ELR (cell line): ENCODE measurements at regions not wholly inside any gene's neighbourhood (a gene's known extent, or its start where the extent isn't known, plus 50 kb on each side); places are given as distances from the start of the nearest gene placed in this dataset.
A peak's percentile ranks its signal among the peaks of the same experiment; 100 is the strongest.

Source experiments
- DNase-seq: peaks from one replicate; pipeline ENCODE4 v3.0.0-alpha.2; 2015; ENCODE audit warnings: low read depth

DNA sequence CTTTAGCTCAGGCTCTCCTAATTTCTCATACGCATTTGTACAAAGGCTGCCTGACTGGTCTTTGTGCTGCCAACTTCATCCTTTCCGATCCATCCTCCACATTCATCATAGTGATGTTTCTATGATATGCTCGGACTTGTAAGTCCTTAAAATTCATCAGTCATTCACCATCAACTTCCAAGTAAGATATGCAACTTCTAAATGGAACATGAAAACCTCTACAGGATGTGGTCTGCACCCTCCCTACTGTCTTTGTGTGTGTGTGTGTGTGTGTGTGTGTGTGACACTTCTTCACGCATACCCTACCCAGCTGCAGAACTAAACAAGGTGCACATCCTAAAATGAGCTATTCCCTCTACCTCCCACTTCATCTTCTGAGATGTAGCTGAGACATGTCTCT lies 397.9 kb upstream of the NR5A2 start:
- DNase-seq = no peak

DNA sequence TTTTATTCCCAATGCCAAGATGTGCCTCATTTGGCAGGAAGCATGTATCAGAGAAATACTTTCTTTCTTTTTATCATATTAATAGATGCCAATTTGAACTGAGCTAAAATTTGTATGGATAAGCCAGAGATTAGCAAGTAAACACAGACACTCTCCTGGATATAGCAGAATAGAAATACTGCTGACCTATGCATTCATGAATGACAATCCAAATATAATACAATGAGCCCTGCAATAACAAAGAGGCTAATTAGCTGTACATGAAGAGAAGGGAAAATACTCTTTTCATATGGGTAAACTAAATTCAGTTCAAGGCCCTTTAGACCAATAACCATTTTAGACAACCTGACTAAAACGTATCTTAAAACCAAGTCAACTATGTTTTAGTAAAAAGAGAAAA lies 388.1 kb upstream of the NR5A2 start:
- DNase-seq = no peak

DNA sequence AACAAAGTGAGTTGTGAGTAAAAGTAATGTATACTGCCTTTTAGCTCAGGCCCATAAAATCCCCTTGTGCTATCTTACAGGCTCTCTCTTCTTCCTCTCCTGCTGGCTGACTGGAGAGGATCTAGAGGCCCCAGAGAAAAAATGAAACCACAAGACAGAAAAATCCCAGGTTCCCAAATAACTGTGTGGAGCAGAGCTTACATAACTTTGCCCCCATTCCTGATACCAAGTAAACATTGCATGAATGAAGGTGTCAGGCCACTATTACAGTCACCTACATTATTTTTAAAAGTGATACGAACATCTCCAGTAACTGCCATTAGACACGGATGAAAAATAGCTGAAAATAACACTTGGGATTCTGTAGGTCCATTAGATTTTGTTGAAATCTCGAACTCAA lies 386.0 kb upstream of the NR5A2 start:
- no peak for DNase-seq

DNA sequence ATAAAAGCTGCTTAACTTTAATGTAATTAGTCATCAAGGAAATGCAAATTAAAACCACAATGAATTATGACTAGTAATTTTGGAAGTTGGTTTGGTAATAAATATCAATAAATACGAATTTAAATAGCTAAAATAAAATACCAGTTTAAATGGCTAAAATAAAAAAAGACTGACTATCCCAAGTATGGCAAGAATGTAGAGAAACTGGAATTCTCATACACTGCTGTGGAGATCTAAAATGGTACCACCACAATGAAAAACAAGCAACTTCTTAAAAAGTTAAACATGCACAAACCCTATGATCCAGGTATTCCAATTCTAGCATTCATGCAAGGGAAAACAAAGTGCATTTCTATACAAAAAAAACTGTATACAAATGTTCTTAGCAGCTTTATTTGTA lies 382.6 kb upstream of the NR5A2 start:
- no peak for DNase-seq

DNA sequence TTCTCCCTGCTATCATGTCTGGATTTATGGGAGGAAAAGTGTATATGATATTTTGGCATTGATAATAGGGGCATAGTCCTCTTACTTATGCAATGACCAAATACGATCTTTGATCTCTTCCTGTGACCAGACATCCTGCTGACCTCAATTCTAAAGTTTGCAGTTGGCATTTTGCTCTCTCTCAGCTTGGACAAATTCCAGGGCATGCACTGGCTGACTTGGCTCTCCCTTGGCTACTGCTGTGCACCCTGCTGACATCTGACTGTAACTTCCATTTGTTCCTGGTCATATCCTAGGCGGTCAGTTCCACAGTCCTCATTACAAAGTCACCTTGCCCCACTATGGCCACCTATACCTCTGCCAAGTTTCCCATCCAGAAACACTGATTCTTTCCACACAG lies 380.7 kb upstream of the NR5A2 start:
- DNase-seq = no peak

DNA sequence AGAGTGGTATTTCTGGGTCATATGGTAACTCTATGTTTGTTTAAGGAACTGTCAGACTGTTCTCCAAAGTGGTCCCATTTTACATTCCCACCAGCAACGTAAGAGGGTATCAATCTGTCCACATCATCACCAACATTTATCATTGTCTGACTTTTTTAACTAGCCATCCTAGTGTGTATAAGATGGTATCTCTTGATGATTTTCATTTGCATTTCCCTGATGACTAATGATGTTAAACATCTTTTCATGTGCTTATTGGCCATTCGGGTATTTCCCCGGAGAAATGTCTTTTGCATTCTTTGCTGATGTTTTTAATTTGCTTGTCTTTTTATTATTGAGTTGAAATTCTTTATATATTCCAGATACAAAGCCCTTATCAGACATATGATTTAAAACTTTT lies 370.1 kb upstream of the NR5A2 start:
- peak; percentile 49 for DNase-seq

DNA sequence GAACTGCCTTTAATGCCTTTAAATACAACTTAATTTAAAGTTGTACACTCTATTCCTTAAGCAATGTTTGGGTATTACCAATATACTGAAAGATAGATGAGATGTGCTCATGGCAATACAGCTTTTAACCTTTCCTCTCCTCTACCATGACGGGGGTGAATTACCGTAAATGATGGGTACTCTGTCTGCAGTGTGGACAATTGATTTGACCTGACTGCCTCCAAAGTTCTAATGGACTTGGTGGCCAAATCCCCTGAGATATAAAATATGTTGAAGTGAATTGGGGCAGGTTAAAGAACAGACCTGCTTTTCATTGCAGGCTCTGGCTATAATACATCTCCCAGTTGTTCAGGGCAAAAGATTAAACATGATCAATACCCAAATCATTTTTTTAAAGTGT lies 367.4 kb upstream of the NR5A2 start:
- no peak for DNase-seq

DNA sequence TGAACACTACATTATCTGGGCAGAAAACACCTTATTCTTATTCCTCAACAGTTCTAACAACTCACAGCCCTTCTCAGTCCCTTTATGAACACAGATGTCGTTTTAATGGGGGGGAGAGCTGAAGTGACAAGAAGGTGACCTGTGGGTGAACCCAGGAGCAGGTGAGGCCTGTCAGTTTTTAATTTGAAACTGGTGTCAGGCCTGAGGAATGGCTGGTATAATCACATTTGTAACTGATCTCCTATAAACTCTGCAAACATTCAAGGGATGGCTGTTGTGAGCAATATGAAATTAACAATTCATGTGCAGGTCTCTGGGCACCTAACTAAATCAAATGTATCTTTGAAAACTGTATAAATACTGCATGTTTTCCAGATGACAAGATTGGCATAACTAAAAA lies 362.1 kb upstream of the NR5A2 start:
- DNase-seq = no peak

DNA sequence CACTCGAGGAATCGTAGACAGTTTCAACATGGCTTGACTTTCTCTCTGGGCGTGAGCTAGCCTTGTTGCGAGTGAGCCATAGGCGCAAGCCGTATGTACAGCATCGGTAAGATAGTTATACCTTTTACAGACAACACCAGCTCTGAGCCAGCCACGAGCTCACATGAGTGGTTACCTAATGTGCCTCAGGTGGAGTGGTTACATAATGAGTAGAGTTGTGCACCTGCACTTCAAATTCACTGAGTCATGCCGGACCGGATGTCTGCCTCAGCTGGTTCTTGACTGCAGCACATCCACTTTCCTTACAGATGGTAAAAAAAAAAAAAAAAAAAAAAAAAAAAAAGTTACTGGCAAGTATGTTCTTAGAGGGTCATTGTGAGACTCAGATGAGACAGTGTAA lies 360.4 kb upstream of the NR5A2 start:
- no peak for DNase-seq

DNA sequence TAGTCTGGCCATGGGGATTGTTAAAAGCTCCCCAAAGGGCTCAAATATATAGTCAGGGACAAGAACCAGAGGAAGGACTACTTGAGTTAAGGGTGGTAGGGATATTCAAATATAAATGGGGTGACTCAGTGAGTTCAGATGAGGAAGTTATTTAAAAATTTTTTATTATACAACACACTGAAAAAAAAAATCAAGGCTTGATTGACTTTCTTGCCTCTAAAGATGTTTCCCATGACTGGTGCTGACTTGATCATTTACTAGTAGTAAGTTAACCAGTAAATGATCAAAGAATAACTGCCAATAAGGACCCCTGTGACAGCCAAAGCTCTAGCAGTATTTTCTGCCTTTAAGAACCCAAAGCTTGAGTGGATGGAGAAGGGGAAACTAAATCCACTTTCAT lies 357.6 kb upstream of the NR5A2 start:
- no peak for DNase-seq

DNA sequence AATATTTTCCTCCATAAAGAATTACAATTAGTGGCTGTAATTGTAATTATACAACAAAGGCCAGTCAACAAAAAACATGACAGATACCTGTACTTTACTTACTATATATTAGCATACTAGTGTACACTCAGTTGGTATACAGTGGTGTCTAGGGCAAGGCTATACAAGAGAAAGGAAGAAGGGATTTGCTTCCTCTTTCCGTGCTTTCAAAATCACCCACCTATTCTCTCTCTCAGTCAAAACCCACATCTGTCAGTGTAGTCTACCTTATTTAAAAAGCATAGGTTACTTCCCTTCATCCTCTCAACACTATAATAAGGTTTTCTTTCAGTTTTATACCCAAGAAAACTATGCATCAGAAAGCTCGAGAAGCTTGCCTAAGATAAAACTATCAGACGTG lies 355.8 kb upstream of the NR5A2 start:
- DNase-seq = no peak

DNA sequence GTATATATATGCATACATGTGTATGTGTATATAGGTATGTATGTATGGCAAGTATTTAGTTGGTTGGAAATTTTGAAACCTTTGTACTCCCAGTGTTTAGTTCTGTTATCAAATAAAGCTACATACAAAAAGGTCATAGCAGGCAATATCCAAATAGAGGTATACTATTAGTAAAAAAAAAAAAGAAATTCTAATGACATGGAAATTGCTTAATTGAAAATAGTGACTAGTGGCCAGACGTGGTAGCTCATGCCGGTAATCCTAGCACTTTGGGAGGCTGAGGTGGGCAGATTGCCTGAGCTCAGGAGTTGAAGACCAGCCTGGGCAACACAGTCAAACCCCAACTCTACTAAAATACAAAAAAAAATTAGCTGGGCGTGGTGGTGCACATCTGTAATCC lies 351.6 kb upstream of the NR5A2 start:
- DNase-seq = no peak

DNA sequence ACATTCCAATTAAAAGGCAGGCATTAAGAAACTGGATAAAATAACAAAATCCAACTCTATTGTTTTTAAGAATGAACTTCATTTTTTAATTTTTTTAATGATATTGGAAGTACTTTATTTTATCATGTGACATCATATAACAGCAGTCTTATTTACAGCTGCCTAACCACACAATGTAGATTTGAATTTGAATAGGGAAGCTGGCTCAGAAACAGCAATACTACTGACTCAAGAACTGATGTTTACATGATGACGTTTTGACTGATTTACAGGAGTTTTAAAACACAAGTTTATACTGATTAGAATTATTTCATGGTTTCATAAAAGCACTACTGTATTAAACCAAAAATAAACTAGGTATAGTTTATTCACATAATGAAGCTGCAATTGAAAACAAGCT lies 348.7 kb upstream of the NR5A2 start:
- DNase-seq = no peak

DNA sequence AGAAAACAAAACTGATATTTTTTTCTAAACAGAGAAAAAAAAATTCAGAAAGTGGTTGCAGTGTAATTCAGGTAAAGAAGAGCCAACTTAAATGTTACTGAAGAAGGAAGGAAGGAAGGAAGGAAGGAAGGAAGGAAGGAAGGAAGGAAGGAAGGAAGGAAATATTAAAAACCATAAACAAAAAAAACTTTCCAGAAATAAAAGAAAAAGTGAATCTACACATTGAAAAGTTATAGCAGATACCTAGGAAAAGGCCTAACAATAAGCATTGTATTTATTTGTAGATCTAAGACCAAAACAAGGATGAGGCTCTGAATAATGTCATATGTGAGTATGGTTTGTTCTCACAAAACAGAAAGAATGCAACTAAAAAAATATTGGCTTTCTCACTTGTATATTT lies 345.4 kb upstream of the NR5A2 start:
- no peak for DNase-seq

DNA sequence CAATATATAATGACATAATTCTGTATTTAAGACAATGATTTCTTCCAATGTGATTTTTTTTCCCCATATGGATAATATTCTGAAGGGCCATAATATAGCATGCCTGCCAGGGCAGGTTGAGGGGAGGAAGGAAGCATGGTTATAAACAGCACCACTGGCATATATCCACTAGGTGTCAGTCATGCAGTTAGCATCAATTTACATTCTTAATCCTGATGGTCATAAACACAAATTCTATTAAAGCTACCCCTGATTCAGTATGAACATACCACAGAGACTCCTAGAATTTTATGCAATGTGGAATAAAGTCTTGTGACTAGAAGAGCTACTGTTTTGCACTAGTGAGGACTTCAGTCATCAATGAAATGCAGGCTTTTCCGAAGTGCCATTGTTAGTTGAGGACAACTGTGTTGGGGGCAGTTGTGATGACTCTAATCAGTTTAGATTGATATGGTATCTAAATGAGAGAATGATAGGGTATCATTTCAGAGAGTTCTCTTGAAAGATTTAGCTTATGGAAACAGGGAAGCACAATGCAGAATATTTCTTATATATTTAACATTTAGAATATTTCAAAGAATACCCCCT lies 342.7 kb upstream of the NR5A2 start:
- DNase-seq = peak; percentile 86

DNA sequence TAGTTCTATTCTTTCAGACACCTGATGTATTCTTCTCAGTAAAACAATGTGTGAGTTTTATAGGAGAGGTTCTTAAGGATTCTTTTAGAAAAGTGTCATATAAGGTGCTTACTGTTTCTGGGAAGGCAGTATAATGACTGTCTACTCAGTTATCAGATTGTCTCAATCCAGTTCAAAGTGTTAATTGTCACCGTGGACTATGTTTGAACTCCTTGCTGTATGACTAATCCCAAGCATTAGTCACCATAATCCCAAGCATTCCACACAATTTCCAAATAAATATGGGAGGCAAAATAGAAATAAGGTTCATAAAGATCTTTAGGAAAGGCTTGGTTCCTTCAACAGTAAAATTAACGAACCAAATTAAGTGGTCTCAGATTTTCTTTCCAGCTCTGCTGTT lies 342.1 kb upstream of the NR5A2 start:
- peak; percentile 80 for DNase-seq

DNA sequence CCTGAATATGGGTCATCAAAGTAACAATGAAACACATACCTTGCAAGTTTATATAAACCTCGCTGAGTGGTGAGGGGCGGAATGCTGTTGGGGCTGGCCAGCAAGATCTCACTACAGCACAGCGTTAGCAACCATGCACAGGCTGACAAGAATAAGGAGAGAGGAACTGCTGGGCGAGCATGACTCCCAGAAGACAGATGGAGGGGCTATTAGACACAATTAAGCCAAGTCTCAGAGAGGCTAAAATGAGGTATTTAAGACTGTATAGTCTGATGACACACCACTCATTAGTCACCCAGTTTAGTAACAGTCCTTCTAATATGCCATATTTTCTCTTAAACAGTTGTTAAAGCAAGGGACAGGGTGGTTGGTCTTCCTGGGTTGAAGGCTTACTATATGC lies 340.2 kb upstream of the NR5A2 start:
- DNase-seq = peak; percentile 65

DNA sequence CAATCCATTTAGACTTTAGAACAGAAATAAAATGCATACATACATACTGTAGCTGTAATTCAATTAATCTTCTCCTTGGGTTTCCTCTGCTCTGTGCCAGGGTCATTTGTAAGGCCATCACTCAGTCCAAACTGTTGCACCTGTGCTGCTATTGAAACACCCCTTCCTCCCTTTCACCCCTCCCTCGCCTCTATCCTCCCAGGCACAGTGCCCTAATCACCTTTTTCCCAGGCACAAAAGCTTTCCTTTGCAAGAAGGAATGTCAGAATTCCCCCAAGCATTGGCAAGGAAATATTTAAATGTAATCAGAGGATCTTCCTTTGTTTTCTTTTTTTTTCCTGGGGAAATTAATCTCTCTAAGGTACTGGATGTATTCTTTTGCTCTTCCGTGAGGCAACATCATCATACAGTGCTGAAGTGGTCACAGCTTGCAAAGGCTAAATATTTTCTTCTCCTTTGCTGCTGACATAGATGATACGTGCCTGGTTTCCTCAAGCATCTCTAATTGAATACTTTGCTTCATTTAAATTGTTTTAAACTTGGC lies 339.3 kb upstream of the NR5A2 start:
- DNase-seq = no peak

DNA sequence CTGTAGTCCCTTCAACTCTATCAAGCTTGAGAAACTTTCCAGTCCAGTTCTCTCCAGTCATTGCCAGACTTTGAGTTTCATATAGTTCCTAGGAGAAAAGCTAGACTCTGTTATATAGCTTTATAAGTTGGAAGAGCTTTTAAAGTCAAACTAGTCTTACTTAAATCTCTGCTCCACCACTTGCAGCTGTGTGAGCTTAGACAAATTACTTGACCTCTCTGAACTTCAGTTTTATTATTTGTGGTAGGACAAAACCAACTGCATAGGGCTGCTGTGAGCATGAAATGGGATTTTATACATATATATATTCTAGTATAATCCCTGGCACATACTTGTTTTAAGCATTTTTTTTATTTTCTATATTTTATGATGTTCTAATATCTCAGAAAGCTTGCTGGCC lies 338.7 kb upstream of the NR5A2 start:
- no peak for DNase-seq

DNA sequence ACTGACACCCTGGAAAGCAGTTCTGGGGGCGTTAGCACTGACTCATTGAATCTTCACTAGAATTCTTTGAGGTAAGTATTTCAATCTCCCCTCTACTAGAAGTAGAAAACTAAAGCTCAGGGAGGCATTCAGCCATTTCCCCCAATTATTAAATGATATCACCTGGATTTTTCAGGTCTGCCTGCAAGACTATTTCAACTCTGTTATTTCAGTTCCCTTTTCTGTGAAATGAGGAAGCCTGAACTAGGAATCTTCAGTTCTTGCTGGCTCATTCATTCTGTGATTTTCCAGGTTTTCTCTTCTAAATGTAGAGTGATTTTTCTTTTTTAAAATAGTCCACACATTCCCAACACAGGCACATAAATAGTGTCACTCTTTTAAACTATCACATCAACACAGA lies 337.0 kb upstream of the NR5A2 start:
- no peak for DNase-seq

DNA sequence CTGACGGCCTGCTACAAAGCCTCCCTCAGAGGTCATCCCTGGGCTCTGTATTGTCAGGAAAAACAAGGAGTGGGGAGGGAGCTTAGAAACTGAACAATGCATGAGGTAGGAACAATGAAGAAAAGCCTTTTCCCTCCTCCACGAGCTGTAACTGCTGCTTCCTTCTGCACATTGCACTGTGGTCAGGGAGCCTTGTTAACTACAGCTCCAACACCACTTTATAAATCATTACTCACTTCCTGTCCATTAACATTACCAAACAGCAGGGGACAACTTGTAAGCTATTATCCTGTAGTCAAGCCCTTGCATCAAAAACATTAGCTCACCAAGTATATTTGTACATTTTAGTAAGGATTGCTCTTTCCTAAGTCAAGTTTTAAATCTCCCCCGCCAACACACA lies 336.0 kb upstream of the NR5A2 start:
- DNase-seq = peak; percentile 82

DNA sequence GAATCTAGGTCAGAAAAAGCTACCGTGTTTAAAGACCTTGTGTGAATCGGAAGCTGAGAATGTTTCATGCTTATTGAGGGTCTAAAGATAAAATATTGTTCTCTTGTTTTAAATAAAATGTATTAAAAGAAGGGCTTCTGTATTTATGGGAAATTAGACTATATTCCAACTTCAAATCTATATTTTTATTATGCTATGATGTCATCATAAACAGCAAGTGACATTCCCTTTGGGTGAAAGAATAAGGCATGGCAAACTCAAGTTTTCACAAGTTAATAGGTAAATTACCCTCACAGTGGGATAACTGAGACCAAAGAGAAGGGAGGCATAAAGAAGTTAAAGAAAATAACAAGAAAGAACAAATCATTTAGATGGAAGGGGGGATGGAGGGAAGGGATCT lies 333.8 kb upstream of the NR5A2 start:
- DNase-seq = no peak

DNA sequence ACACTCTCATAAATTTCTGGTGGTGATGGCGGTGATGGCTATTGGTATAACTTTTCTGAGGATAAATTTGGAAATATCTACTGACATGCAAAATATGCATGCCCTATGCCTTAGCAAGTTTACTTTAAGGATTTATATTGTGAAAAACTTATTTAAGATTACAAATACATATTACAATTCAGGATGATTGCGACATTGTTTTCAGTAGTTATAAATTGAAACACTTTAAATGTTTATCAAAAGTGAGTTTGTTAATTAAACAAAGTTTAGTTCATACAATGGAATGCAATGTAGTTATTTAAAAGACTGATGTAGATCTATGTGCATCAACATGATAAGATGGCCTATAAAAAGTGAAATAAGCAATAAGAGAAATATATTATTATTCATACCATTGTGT lies 331.3 kb upstream of the NR5A2 start:
- no peak for DNase-seq

DNA sequence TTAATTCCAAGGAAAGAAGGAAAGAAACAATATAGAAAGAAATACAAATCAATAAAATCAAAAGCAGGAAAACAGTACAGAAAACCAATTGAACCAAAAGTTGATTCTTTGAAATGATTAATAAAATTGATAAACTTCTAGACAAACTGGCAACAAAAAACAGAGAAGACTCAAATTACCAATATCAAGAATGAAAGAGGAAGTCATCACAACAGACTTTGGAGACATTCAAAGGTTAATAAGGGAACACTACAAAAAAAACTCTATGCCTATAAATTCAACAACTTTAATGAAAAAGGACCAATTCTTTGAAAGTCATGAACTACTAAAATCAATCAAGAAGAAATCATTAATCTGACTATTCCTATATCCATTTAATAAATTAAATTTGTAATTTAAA lies 329.3 kb upstream of the NR5A2 start:
- DNase-seq = no peak

DNA sequence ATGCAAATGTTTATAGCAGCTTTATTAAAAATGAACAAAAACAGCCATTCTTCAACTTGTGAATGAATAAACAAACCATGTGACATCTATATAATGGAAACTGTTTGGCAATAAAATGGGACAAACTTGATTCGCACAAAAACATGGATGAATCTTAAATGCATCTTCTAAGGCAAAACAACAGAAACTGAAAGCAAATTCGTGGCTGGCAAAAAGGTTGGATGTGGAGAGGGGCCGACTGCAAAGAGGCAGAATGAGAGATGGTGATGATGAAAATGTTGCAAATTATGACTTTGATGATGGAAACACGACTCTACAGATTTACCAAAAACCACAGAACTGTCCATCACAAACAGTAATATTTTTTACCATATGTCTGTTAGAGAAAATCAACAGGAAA lies 327.0 kb upstream of the NR5A2 start:
- DNase-seq = no peak
